Stimulated activated effector memory CD8-positive, alpha-beta T cell treated with anti-CD3 and anti-CD28 coated beads, Interleukin-12 subunit alpha, Interleukin-12 subunit beta, amount 100 ng/mL, for 72 hours (primary cell): ENCODE measurements at regions not wholly inside any gene's neighbourhood (a gene's known extent, or its start where the extent isn't known, plus 50 kb on each side); places are given as distances from the start of the nearest gene placed in this dataset.

Experiments used
- ATAC-seq: fragments of 150-1000 bp; cut with Tn5 transposase; 2 replicates; pipeline ENCODE4 v1.10.0; 2021
- DNase-seq, 2 donors: peaks; one replicate each; pipeline ENCODE4 v3.0.0; 2021 to 2022; ENCODE audit warnings: low spot score in 2 of 2
- H3K27ac Mint-ChIP-seq: one replicate; pipeline ENCODE4 v1.8.0; 2022; ENCODE audit warnings: mild to moderate bottlenecking, mixed read lengths
- H3K36me3 Mint-ChIP-seq: one replicate; pipeline ENCODE4 v1.8.0; 2022; ENCODE audit warnings: mild to moderate bottlenecking, mixed read lengths
- H3K4me1 Mint-ChIP-seq: one replicate; pipeline ENCODE4 v1.8.0; 2022; ENCODE audit warnings: mixed read lengths
- H3K4me3 Mint-ChIP-seq: one replicate; pipeline ENCODE4 v1.8.0; 2022; ENCODE audit warnings: mild to moderate bottlenecking, mixed read lengths
- H3K9me3 Mint-ChIP-seq: one replicate; pipeline ENCODE4 v1.8.0; 2022; ENCODE audit warnings: mixed read lengths

DNA sequence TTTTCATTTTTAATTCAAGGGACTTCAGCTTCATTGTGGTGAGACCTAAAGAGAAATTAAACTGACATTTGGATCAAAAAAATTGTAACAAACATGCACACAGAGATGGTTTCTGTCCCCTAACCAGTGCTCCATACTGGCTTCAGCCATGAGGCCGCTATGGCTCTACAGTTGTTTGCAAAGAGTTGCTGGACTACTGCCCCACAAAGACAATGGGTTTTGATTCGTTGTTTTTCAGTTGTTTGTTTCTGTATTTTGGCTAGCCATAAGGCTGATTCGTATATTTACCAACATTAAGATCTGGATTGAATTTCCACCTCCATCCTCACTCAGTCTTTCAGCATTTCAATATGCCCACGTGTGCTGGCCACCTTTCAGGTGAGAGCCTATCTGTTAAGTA, 163.7 kb upstream of the KIF2A start:
- no peak overlapping the region for H3K27ac Mint-ChIP-seq
- DNase-seq (no peak), ATAC-seq (no peak)
- H3K9me3 Mint-ChIP-seq, result no peaks in the 10 kb centered on the region
- no peaks in the 10 kb centered on the region for H3K4me1 Mint-ChIP-seq
- H3K36me3 Mint-ChIP-seq, result no peaks in the 10 kb centered on the region
- no peak overlapping the region for H3K4me3 Mint-ChIP-seq

DNA sequence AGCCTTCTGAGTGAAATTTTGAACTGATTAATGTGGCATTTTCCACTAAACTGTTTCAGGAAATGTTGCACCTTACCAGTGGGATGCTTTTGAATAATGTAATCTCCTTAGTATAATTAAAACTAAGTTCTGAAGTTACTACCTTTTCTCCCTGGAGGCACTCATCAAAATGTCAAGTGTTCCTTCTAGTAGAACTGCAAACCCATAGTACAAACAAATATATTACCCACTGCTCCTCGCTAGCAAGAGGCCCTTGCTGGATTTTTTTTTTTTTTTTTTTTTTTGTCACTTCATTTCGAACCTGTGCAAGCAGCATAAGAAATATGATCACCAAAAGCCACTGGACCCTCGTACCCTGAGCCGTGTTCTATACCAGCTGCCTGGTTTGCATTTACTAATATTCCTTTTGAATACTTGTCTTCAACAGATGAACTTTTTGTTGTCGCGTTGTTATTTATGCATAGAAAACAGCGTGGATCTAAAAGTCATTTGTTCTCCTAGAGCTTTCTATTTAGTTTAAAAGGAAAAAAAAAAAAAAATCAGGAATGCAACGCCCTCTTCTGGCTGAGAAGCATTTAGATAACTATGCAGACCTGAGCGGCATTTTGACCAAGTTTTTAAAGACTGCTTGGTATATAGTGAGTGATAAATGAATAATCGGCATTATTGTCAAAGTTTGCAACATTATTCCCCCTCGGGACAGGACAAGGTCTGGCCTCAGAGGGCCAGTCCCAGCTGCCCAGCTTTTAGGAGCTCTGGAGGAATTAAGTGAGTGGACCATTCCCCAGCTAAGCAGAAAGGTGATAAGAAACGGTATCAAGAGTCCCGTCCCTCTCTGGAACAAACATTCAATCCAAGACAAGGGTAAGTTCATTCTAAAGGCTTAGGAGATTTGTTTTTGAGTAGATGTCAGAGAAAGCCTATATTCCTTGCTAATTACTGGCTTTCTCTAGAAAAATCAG, 162.5 kb upstream of the KIF2A start:
- Mint-ChIP-seq H3K4me1 (no peaks in the 10 kb centered on the region), H3K9me3 (no peaks in the 10 kb centered on the region), H3K36me3 (no peaks in the 10 kb centered on the region), H3K27ac (no peak overlapping the region), H3K4me3 (no peak overlapping the region)
- ATAC-seq (no peak), DNase-seq (no peak)

DNA sequence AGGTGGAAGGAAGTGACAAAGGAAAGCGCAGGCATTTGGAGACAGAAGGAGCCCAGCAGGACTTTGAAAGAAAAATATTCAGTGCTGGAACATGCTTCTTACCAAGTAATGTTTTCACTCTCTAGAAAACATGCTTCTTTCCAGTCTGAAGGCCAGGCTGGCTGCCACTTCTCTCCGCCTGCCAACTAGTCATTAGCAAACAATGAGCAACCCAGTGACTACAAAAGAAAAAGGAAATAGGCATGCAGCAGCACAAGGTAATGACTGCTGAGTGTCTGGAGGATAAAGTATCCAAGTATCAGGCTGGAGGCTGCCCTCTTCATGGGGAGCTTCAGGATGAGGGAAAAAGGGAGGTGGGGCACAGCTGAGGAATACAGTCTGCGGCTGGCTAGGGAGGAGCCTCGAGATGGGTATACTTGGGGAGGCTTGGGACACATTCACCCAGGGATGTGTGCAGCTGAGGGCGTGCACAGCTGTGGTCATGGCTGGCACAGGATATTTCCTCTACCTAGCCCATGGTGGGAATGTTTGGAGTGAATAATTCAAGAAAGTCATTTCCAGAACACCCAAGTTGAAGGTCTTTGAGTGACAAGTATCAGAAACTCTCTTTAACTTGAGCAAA, 161.5 kb upstream of the KIF2A start:
- no peak overlapping the region for H3K27ac Mint-ChIP-seq
- no peak for DNase-seq
- no peaks in the 10 kb centered on the region for H3K4me1 Mint-ChIP-seq
- no peaks in the 10 kb centered on the region for H3K36me3 Mint-ChIP-seq
- no peaks in the 10 kb centered on the region for H3K9me3 Mint-ChIP-seq
- no peak overlapping the region for H3K4me3 Mint-ChIP-seq
- ATAC-seq, result no peak

DNA sequence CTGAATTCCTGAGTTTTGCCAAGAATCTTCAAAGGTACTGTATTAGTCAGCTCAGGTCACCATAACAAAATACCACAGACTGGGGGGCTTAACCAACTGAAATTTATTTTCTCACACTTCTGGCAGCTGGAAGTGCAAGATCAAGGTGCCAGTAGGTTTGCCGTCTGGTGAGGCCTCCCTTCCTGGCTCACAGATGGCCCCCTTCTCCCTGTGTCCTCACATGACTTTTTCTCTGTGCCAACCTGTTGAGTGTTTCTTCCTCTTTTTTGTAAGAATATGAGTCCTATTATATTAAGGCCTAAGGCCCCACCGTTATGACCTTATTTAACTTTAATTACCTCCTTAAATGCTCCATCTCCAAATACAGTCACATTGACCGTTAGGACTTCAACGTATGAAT, 156.1 kb upstream of the KIF2A start:
- Mint-ChIP-seq H3K4me3 (no peak overlapping the region), H3K4me1 (no peaks in the 10 kb centered on the region), H3K9me3 (no peaks in the 10 kb centered on the region), H3K27ac (no peak overlapping the region), H3K36me3 (no peaks in the 10 kb centered on the region)
- DNase-seq (no peak), ATAC-seq (no peak)

DNA sequence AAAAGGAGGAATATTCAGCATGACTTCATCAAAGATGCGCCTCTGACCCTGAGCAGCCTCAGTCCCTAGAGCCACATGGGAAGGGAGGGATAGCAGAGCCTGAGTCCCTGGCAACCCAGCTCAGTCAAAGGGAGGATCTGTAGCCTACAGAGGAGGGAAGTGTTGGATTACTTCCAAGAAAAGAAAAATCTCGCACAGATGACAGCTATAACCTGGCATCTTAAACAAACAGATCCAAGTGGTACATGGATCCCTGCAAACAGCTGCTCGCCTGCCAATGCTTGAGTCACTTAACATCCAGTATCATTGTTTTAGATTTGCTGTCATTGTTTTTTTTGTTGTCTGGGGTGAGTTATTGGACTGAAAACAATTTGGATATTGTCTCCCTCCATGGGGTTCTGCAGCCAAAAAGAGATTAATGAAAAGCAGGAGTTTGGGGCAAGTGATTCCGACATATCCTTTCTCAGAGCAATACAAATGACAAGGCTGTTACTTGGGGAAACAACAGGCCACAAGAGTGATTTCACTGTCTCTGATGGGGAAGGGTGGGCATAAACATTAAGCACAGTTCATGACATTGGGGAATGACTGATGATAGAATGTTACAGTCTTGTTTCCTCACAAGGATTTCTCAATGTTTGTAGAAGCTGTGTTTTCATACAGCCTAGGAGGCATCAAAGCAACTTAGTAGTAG, 153.5 kb upstream of the KIF2A start:
- Mint-ChIP-seq H3K4me3 (no peak overlapping the region), H3K36me3 (no peaks in the 10 kb centered on the region), H3K4me1 (no peaks in the 10 kb centered on the region), H3K9me3 (peaks cover 4% of the 10 kb centered on the region), H3K27ac (no peak overlapping the region)
- ATAC-seq (no peak), DNase-seq (no peak)

DNA sequence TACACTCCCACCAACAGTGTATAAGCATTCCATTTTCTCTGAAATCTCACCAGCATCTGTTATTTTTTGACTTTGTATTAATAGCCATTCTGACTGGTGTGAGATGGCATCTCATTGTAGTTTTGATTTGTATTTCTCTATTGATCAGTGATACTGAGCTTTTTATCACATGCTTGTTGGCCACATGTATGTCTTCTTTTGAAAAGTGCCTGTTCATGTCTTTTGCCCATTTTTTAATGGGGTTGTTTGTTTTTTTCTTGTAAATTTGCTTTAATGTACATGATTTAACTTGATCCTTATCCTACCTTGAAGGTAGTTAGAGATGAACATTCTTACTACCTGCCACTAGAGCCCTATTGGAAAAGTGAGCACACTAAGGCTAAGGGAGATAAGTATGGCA, 151.2 kb upstream of the KIF2A start:
- H3K4me1 Mint-ChIP-seq, result no peaks in the 10 kb centered on the region
- H3K27ac Mint-ChIP-seq, result no peak overlapping the region
- H3K9me3 Mint-ChIP-seq, result peaks cover 6% of the 10 kb centered on the region
- ATAC-seq (no peak), DNase-seq (no peak)
- H3K36me3 Mint-ChIP-seq, result no peaks in the 10 kb centered on the region
- no peak overlapping the region for H3K4me3 Mint-ChIP-seq

DNA sequence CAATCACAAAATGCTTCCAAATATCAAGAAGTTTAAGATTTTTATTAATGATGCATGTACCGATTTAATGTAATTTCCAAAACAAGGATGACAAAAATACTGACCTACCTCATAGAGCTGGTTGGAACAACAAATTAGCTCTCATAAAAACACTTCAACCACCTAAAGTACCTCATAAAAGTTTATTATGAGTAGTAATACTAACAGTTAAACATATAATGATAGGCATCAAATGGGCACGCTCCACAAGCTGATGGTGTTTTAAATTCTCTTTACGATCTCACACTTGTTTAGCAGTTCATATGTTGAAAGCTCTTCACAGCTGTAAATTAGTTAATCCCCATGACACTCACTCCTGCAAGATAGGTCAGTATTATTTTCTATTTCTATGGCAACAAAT, 150.0 kb upstream of the KIF2A start:
- H3K36me3 Mint-ChIP-seq, result no peaks in the 10 kb centered on the region
- no peaks in the 10 kb centered on the region for H3K4me1 Mint-ChIP-seq
- no peak for ATAC-seq
- peaks cover 6% of the 10 kb centered on the region for H3K9me3 Mint-ChIP-seq
- no peak overlapping the region for H3K27ac Mint-ChIP-seq
- no peak overlapping the region for H3K4me3 Mint-ChIP-seq
- DNase-seq, result no peak

DNA sequence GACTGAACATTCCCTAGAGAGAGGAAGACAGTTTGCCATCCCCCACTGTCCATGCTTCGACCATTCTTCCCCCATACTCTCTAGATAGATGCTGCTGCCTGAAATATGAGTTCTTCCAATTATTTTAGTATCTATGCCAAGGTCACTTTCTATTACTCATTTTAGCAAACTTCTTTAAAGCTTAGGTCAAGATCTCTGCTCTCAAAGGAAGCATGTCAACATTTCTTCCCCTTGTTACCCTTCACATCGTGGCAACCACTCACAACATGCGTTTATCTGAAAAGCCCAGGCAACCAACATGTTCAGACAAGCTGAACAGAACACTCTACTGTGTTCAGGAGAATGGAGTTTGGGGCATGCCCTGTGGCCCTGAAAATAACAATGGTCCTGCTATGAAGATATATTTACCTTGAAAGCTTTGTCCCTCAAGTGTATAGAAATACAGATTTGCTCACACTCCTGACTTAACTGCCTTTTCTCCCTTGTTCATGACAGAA, 138.4 kb upstream of the KIF2A start:
- DNase-seq (no peak), ATAC-seq (no peak)
- Mint-ChIP-seq H3K27ac (no peak overlapping the region), H3K4me3 (no peak overlapping the region), H3K9me3 (no peaks in the 10 kb centered on the region), H3K4me1 (no peaks in the 10 kb centered on the region), H3K36me3 (no peaks in the 10 kb centered on the region)

DNA sequence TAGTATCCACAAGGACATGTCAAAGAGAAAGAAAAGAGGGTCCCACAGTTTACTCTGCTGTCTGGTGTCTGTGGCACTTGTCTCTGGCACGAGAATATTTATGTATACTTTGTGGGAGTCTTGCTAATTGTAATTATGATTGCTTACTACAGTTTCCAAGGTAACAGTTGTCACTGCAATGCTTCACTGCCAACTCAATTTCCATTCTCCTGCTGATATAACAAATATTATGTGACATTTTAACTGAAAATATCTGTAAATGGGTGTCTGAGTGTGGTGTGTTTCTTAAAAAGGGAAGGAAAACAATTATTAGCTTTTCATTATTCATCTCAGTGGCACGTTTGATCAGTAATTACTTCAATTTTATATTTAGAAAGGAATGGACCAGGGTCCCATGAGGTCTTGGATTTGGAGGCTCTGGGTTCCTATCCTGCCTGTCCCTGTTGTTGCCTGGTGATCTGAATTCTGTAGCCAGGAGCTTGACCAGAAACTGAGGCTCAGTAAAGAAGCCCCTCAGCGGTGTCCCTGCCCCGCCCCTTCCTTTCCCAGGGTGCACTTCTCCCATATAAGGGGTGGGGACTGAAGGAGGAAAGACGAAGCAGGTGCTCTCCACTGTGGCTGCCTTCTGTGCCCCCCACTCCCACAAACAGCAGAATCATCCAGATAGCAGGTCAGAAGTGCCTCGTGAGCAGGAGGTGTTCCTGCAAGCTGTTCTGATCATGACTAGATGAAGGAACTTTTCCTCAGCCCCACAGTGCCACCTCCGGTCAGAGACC, 137.3 kb upstream of the KIF2A start:
- ATAC-seq (no peak), DNase-seq (no peak)
- no peaks in the 10 kb centered on the region for H3K36me3 Mint-ChIP-seq
- H3K9me3 Mint-ChIP-seq, result no peaks in the 10 kb centered on the region
- H3K4me3 Mint-ChIP-seq, result no peak overlapping the region
- no peak overlapping the region for H3K27ac Mint-ChIP-seq
- H3K4me1 Mint-ChIP-seq, result no peaks in the 10 kb centered on the region

DNA sequence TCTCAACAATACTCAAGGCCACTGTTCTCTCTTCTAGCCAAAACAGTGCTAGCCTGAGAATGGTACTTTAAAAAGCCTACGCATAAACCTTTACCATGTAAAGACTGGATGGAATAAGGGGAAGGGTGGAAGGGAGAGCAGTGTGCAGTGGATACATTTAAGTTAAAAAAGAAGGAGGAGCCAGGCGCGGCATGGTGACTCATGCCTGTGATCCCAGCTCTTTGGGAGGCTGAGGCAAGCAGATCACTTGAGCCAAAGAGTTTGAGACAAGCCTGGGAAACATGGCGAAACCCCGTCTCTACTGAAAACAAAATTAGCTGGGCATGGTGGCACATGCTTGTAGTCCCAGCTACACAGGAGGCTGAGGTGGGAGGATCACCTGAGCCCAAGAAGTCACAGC, 127.7 kb upstream of the KIF2A start:
- ATAC-seq (no peak), DNase-seq (no peak)
- H3K27ac Mint-ChIP-seq, result no peak overlapping the region

DNA sequence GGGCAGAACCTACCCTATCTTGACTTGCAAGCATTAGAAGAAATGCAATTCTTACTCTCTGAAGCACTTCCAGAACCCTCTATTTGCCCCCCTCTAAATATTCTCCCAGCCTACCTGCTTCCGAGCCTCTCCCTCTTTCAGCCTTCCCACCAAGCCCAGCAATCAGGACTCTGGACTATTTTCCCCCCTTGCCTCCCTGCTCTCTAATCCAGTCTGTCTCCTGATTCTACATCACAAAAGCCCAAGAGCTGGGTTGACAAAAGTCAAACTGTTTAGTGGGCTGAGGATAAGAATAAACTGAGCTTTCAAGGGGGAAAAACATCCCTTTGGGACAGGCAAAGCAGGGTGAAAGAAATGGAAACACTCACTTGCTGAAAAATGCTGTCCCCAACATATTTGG, 123.2 kb upstream of the KIF2A start:
- Mint-ChIP-seq H3K9me3 (no peaks in the 10 kb centered on the region), H3K36me3 (no peaks in the 10 kb centered on the region), H3K27ac (no peak overlapping the region), H3K4me3 (no peak overlapping the region), H3K4me1 (no peaks in the 10 kb centered on the region)
- DNase-seq (no peak), ATAC-seq (no peak)

More for the DNA sequence above, 127.7 kb upstream of the KIF2A start:
- Mint-ChIP-seq H3K4me1 (no peaks in the 10 kb centered on the region), H3K4me3 (no peak overlapping the region), H3K36me3 (no peaks in the 10 kb centered on the region), H3K9me3 (no peaks in the 10 kb centered on the region)

DNA sequence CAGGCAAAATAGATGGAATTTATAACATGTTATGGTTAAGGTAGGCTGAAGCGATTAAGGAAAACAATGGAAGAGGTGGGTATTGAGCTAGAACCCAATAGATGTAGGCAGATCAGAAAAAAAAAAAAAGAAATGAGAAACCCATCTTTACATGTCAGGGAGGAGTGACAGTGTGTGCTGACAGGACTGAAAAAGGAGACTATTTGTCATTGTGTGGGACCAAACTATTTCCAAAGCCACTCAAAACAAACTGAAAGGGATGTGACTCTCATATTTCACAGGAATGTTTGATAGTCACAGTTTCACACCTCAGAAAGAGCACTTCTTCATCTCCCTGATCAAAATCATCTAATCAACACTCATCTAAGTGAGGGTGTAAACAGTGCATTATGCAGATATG, 122.3 kb upstream of the KIF2A start:
- H3K9me3 Mint-ChIP-seq, result no peaks in the 10 kb centered on the region
- DNase-seq (no peak), ATAC-seq (peak; percentile 57)
- H3K36me3 Mint-ChIP-seq, result no peaks in the 10 kb centered on the region
- no peaks in the 10 kb centered on the region for H3K4me1 Mint-ChIP-seq
- H3K27ac Mint-ChIP-seq, result no peak overlapping the region
- H3K4me3 Mint-ChIP-seq, result no peak overlapping the region

DNA sequence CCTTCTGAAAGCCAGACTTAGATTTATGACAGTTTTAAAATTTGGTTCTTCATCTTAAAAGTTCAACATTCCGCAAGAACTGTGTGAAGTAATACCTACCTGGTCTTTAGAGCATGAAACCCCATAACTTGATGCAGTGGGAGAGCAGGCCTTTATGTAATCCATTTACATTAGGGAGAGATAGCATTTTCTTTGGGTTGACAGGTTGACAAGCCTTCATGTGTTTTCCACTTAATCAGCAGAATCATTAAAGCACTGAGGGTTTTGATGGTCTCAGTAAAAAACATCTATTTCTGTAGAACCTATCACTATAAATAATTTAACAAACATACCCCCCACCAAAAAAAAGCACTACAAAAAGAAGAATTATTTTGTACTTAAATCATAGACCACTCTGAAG, 121.6 kb upstream of the KIF2A start:
- Mint-ChIP-seq H3K4me1 (no peaks in the 10 kb centered on the region), H3K9me3 (no peaks in the 10 kb centered on the region), H3K27ac (no peak overlapping the region), H3K36me3 (no peaks in the 10 kb centered on the region), H3K4me3 (no peak overlapping the region)
- ATAC-seq, result no peak
- no peak for DNase-seq

DNA sequence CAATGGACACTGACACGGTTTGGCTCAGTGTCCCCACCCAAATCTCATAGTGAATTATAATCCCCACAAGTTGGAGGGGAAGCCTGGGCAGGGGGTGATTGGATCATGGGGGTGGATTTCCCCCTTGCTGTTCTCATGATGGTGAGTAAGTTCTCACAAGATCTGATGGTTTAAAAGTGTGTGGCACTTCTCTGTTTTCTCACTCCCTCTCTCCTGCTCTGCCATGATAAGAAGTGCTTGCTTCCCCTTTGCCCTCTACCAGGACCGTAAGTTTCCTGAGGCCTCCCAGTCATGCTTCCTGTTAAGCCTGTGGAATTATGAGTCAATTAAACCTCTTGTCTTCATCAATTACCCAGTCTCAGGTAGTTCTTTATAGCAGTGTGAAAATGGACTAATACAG, 115.8 kb upstream of the KIF2A start:
- H3K27ac Mint-ChIP-seq, result no peak overlapping the region

DNA sequence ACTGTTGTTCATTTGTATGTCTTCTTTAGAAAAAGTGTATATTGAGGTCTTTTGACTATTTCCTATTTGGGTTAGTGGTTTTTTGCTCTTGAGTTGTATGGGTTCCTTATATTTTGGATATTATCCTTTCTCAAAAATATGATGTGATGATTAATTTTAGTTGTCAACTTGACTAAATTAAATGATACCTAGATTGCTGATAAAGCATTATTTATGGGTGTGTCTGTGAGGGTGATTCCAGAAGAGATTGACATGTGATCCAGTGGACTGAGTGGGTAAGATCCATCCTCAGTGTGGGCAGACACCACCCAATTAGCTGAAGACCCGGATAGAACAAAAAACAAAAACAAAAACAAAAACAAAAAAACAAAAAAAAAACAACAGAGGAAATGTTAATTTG, 115.1 kb upstream of the KIF2A start:
- H3K9me3 Mint-ChIP-seq, result peaks cover 4% of the 10 kb centered on the region

More for the DNA sequence above, 115.8 kb upstream of the KIF2A start:
- ATAC-seq (no peak), DNase-seq (no peak)
- H3K4me1 Mint-ChIP-seq, result no peaks in the 10 kb centered on the region
- no peaks in the 10 kb centered on the region for H3K36me3 Mint-ChIP-seq
- no peak overlapping the region for H3K4me3 Mint-ChIP-seq
- H3K9me3 Mint-ChIP-seq, result peaks cover 4% of the 10 kb centered on the region

More for the DNA sequence above, 115.1 kb upstream of the KIF2A start:
- Mint-ChIP-seq H3K36me3 (no peaks in the 10 kb centered on the region), H3K4me3 (no peak overlapping the region), H3K27ac (no peak overlapping the region), H3K4me1 (no peaks in the 10 kb centered on the region)
- DNase-seq (no peak), ATAC-seq (no peak)
